ENCODE measurements at regions not wholly inside any gene's neighbourhood (a gene's known extent, or its start where the extent isn't known, plus 50 kb on each side); places are given as distances from the start of the nearest gene placed in this dataset.
"Not testable (repeated sequence)": the region's sequence is repeated elsewhere in the genome, so short reads cannot be mapped to it uniquely, and the experiment has no call there.

DNA sequence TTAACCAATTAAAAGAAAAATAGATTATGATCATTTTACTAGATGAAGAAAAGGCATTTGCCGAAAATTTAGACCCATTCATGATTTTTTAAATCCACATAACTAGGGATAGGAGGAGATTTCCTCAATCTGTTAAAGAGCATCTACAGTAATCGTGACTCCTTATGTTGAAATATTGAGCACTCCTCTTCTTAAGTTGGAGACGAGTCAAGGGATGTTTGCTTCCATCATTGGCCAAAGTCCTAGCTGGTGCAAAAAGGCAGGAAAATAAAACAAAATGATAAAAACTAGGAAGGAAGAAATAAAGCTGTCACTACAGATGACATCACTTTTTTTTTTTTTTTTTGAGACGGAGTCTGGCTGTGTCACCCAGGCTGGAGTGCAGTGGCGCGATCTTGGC is 245.6 kb upstream of the KAZN start:
- H3K4me3 ChIP-seq (ENCODE audit: low read length) = no peak overlapping the region
- no peak for TF ChIP-seq CTCF (IDR thresholded peaks at IDR 0.05)
- Mint-ChIP-seq H3K27me3 (ENCODE audit: low read depth in 2 of 2) (peaks cover 6 to 13% of the 10 kb centered on the region in 2 donors), H3K36me3 (no peaks in the 10 kb centered on the region), H3K4me1 (no peaks in the 10 kb centered on the region), H3K9me3 (no peaks in the 10 kb centered on the region), H3K27ac (no peak overlapping the region), H3K4me3 (no peak overlapping the region)
- WGBS (ENCODE audit: insufficient coverage) = 81% methylated on average over 2 of the region's 6 CpGs
- H3K36me3 ChIP-seq (ENCODE audit: control insufficient read depth, insufficient read depth, low read length) = no peaks in the 10 kb centered on the region
- H3K27me3 ChIP-seq (ENCODE audit: control insufficient read depth, insufficient read depth, low read length) = no peaks in the 10 kb centered on the region
- no peaks in the 10 kb centered on the region for H3K9me3 ChIP-seq (ENCODE audit: control insufficient read depth, insufficient read depth, low read length)
- H3K4me1 ChIP-seq (ENCODE audit: control insufficient read depth, insufficient read depth, low read length) = no peaks in the 10 kb centered on the region
- no peak overlapping the region for H3K27ac ChIP-seq (ENCODE audit: low read length)
- ATAC-seq (no peak), DNase-seq (no peak)
- intact Hi-C loops (cut with micrococcal nuclease) = no loop called here

GRCh38 chr1:14361005-14361404 is 237.5 kb upstream of the KAZN start:
- H3K4me1 Mint-ChIP-seq; H3K9me3 ChIP-seq (ENCODE audit: control insufficient read depth, insufficient read depth, low read length); H3K27me3 ChIP-seq (ENCODE audit: control insufficient read depth, insufficient read depth, low read length); H3K4me3 Mint-ChIP-seq; H3K36me3 ChIP-seq (ENCODE audit: control insufficient read depth, insufficient read depth, low read length); H3K4me1 ChIP-seq (ENCODE audit: control insufficient read depth, insufficient read depth, low read length); H3K36me3 Mint-ChIP-seq; H3K9me3 Mint-ChIP-seq; ATAC-seq; intact Hi-C loops (cut with micrococcal nuclease); H3K4me3 ChIP-seq (ENCODE audit: low read length); DNase-seq; H3K27ac ChIP-seq (ENCODE audit: low read length); H3K27ac Mint-ChIP-seq: not testable (repeated sequence)
- 43% methylated on average over 6 of the region's 6 CpGs for WGBS (ENCODE audit: insufficient coverage)
- peaks cover 12 to 14% of the 10 kb centered on the region in 2 donors for H3K27me3 Mint-ChIP-seq (ENCODE audit: low read depth in 2 of 2)

DNA sequence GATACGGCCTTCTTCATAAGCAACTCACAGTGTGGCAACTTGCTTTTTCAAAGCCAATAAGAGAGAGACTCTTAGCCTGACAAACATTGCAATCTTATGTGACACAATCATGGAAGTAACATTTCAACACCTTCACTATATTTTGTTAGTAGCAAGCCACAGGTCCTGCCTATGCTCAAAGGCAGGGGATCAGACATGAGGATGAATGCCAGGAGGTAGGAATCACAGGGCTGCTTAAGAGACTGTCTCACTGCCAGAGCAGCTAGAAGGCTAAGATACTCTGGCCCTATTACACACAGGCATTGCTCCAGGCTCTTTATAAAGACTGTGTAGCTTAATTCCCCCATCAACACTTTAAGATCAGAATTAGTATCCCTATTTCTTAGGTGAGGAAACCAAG is 236.2 kb upstream of the KAZN start:
- H3K4me1 ChIP-seq (ENCODE audit: control insufficient read depth, insufficient read depth, low read length) = no peaks in the 10 kb centered on the region
- H3K4me3 ChIP-seq (ENCODE audit: low read length) = no peak overlapping the region
- no peaks in the 10 kb centered on the region for H3K27me3 ChIP-seq (ENCODE audit: control insufficient read depth, insufficient read depth, low read length)
- no peak for TF ChIP-seq CTCF (IDR thresholded peaks at IDR 0.05)
- H3K36me3 ChIP-seq (ENCODE audit: control insufficient read depth, insufficient read depth, low read length) = no peaks in the 10 kb centered on the region
- H3K27me3 Mint-ChIP-seq (ENCODE audit: low read depth in 2 of 2) = peaks cover 12 to 14% of the 10 kb centered on the region in 2 donors
- no peak overlapping the region for H3K27ac Mint-ChIP-seq
- no peak for ATAC-seq
- no peak for DNase-seq
- H3K9me3 ChIP-seq (ENCODE audit: control insufficient read depth, insufficient read depth, low read length) = no peaks in the 10 kb centered on the region
- intact Hi-C loops (cut with micrococcal nuclease) = no loop called here
- H3K9me3 Mint-ChIP-seq = peaks cover 0 to 3% of the 10 kb centered on the region in 2 donors
- H3K4me1 Mint-ChIP-seq = no peaks in the 10 kb centered on the region
- H3K4me3 Mint-ChIP-seq = no peak overlapping the region
- H3K27ac ChIP-seq (ENCODE audit: low read length) = no peak overlapping the region
- no peaks in the 10 kb centered on the region for H3K36me3 Mint-ChIP-seq
- 97% methylated on average over 1 of the region's 1 CpG for WGBS (ENCODE audit: insufficient coverage)

- H3K9me3 Mint-ChIP-seq = peaks cover 0 to 3% of the 10 kb centered on the region in 2 donors
- H3K36me3 Mint-ChIP-seq = no peaks in the 10 kb centered on the region
- H3K4me1 Mint-ChIP-seq = no peaks in the 10 kb centered on the region
- no peak overlapping the region for H3K27ac Mint-ChIP-seq
- Histone ChIP-seq H3K27me3 (ENCODE audit: control insufficient read depth, insufficient read depth, low read length) (no peaks in the 10 kb centered on the region), H3K36me3 (ENCODE audit: control insufficient read depth, insufficient read depth, low read length) (no peaks in the 10 kb centered on the region), H3K9me3 (ENCODE audit: control insufficient read depth, insufficient read depth, low read length) (no peaks in the 10 kb centered on the region), H3K4me3 (ENCODE audit: low read length) (no peak overlapping the region), H3K4me1 (ENCODE audit: control insufficient read depth, insufficient read depth, low read length) (no peaks in the 10 kb centered on the region), H3K27ac (ENCODE audit: low read length) (no peak overlapping the region)
- intact Hi-C loops (cut with micrococcal nuclease) = no loop called here
- peaks cover 9 to 12% of the 10 kb centered on the region in 2 donors for H3K27me3 Mint-ChIP-seq (ENCODE audit: low read depth in 2 of 2)
- TF ChIP-seq CTCF (IDR thresholded peaks at IDR 0.05) = no peak
- DNase-seq = no peak
- WGBS (ENCODE audit: insufficient coverage) = 83% methylated on average over 4 of the region's 5 CpGs
- ATAC-seq = no peak
- no peak overlapping the region for H3K4me3 Mint-ChIP-seq
Observed at GRCh38 chr1:14363036-14363590, 235.4 kb upstream of the KAZN start.
